Testis (tissue), 2 donors: ENCODE measurements at regions not wholly inside any gene's neighbourhood (a gene's known extent, or its start where the extent isn't known, plus 50 kb on each side); places are given as distances from the start of the nearest gene placed in this dataset.

Source experiments
- CTCF ChIP-seq, 3 experiments: fragments of 450-650 bp in 2 of 3; fragments of 200-600 bp in 1 of 3; sonication (generic) in 1 of 3; IDR thresholded peaks; one replicate each; pipeline ENCODE4 v1.5.1; 2016 to 2019; ENCODE audit warnings: antibody characterized with exemption in 3 of 3, mild to moderate bottlenecking in 2 of 3, moderate library complexity in 1 of 3
- POLR2A ChIP-seq: fragments of 450-650 bp; IDR thresholded peaks from one replicate; pipeline ENCODE4 v1.6.1; 2017; ENCODE audit warnings: antibody characterized with exemption, mild to moderate bottlenecking, moderate library complexity

- TF ChIP-seq CTCF (IDR thresholded peaks at IDR 0.05) = no peak
- no peak for TF ChIP-seq POLR2A
Measured at GRCh38 chr11:91086028-91086427, 863.2 kb upstream of the CHORDC1 start.
